Dedifferentiated amniotic fluid mesenchymal stem cell (primary cell): ENCODE measurements at regions not wholly inside any gene's neighbourhood (a gene's known extent, or its start where the extent isn't known, plus 50 kb on each side); places are given as distances from the start of the nearest gene placed in this dataset.
A peak's percentile ranks its signal among the peaks of the same experiment; 100 is the strongest.

Experiments
- DNase-seq: peaks from one replicate; pipeline ENCODE4 v3.0.0-alpha.2; 2016; ENCODE audit errors: extremely low spot score

DNA sequence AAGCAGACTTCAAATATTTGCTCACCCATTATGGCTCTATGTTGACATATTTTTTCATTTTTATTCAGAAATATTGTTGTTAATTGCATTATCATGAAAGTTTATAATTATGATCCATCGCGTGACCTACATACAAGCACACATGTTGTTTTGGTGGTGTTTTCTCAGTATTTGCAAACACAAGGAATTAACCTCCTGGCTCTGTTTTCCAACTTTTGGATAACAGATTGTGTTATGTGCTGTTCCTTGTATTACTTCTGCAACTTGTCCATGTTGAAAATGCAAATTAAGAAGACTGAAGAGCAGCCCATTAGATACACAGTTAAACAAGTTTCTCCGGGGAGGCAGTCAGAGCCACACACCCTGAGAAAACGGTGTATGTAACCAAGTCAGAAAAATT is 201.2 kb downstream of the SEC23A start:
- no peak for DNase-seq

DNA sequence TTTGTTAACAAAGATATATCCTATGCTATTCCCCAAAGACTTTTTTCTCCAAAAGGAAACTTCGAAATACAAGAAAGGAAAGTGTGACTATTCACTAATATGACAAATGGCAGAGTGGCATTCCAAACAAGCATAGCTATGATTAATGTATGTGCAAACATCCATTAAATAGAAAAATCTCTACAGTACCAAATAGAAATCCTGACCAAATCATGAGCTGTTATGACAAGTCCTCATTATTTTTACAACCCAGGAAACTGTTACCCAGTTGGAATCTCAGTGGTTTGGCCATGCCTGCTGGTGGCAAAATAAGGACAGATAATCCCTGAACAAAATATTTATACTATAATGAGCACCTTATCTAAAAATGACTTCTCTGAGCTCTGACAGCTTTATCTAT is 202.1 kb downstream of the SEC23A start:
- no peak for DNase-seq

GRCh38 chr14:38887696-38888095 is 215.3 kb downstream of the SEC23A start:
- DNase-seq = no peak

- no peak for DNase-seq
These were observed 218.9 kb downstream of the SEC23A start for GRCh38 chr14:38884109-38884508.

DNA sequence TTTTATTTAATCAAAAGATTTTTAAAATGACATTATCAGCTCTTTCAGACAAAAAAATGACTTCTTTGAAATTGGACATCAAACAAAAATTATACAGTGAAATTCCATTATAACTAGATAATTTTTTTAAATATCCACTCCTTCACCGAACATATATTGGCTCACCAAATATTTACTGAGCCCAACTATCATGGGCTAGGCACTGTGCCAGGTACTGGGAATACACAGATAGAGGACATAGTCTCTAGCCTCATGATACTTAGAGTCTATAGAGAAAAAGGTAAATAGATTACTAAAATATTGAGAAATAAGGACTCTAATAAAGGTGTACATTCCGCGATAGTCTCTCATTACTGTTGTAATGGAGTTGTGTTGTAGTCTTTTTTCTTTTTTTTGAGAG is 219.9 kb downstream of the SEC23A start:
- no peak for DNase-seq

- no peak for DNase-seq
These were observed 220.5 kb downstream of the SEC23A start for GRCh38 chr14:38882533-38882932.

DNA sequence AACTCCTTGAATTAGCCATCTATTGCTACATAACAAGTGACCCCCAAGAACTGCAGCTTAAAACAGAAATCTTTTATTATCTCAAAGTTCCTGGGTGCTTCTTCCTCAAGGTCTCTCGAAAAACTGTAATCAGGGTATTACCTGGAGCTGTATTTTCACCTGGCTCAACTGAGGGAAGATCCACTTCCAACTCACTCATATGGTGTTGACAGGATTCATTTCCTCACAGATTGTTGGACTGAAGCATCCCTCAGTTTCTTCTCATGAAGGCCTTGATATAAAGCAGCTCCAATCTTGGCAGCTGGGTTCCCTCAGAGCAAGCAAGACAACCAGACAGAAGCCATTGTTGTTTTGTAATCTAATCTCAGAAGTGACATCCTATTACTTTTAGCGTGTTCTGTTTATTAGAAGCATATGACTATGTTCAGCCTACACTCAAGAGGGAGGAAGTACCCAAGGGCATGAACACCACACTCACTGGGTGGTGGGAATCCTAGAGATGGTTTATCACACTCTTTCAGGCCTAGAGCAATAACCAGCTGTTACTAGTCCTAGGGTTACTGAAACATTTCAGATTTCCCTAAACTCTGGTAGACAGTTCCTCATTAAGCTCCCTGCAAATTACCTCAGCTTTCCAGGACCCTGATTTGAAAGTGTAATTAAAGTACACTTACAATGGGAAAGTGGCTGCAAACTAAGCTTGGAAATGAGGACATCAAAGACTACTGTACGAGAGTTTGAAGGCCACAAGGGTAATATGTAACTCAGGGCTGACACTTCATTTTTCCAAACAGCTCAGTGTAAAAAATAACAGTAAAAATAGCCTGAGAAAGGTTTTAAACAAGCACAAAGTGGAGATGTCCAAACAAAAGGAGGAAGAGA is 222.2 kb downstream of the SEC23A start:
- no peak for DNase-seq

DNA sequence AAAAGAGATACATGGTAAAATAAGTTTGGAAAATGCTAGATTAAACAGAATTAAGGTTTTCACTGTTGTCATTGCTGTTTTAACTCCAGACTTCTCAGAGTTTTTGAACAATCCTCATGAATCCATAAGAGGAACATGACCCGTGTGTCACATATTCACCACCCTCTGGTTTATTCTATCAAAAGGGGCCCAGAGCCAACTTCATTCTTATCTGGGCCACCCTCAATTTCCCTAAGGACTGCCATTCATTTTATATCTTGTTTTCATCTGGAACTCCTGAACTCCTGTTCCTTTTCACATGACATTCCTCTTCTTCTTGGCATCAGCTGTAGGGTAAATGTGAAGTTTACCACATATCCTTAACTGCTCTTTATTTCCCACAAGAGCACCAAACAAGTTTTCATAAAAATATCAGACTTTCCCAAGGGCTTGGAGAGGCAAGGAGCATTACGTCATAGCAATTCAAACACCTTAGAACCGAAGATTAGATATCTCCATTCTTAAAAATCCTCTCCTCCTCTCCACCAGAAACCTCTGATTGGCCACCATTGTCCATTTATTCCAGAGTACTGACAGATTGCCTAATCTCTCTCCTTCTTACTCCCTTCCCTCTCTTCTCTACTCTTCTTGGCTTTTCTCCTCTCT is 225.2 kb downstream of the SEC23A start:
- no peak for DNase-seq

- no peak for DNase-seq
These were observed 228.3 kb downstream of the SEC23A start for GRCh38 chr14:38874721-38875120.

DNA sequence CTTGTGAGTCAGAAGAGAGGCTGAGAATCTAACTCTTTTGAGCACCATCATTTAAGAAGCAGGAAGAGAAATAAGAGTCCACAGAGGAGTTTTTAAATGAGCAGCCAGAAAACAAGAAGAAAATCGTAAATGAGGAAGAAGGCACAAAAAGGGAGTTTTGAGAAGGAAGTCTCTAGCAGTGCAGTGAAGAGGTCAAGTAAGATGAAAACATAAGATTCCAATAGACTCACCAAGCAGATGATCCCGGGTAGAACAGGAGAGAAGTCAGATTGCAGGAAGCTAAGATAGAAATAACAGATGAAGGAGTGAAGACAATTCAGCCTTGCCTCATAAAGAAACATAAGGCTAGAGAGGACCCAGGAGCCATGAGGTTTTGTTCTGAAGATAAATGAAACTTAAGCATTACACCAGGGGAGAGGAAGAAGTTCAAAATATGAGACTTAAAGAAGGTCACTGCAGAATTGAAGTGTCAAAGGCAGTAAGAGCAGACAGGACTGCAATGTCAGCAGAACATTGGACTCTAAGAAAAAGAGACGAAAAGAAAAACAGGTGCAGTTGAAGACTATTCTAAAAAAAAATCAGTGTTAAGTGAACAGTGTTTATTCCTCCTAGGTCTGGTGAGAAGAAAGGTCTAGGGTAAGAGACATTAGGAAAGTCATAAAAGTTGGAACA is 229.0 kb downstream of the SEC23A start:
- no peak for DNase-seq

- DNase-seq = no peak
These were observed 232.7 kb downstream of the SEC23A start for GRCh38 chr14:38870296-38870836.

DNA sequence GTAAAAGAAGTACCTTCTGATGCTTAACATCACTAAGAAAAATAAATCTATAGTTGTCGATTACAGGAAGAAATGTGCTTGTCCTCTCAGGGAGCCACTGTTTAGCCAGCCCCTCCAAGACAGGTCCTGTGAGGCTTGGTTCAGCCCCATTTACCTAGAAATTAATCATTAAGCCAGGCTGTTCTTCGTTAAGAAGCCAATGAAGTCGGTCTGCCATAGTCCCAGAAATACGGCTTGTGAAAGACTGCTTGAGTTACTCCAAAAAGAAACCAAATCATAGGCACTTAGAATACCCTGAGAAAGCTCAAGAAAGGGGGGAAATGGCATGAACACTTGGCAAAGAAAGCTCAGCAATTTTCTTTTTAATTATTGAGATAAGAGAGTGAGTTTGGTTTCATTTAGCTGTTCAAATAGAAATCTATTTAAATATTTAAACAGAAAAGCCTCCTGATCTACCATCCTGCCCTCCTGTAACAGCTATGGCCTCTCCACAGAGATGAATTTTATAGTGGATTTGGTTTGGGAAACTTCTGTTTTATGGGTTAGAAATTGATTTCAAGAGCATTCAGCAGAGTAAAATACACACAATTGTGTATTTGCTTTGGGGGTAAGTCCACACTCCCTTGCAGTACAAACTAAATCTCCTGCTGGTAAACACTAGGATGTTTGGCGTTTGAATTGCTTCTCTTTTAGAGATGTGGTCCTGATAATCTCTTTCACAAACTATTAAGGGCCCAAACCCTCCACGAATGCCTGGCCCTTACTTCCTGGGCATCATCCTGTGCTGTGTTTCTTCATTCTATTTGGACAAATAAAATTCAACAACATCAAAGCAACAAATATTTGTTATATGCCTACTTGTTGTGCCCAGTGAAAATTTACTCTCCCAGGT is 234.4 kb downstream of the SEC23A start:
- no peak for DNase-seq

DNA sequence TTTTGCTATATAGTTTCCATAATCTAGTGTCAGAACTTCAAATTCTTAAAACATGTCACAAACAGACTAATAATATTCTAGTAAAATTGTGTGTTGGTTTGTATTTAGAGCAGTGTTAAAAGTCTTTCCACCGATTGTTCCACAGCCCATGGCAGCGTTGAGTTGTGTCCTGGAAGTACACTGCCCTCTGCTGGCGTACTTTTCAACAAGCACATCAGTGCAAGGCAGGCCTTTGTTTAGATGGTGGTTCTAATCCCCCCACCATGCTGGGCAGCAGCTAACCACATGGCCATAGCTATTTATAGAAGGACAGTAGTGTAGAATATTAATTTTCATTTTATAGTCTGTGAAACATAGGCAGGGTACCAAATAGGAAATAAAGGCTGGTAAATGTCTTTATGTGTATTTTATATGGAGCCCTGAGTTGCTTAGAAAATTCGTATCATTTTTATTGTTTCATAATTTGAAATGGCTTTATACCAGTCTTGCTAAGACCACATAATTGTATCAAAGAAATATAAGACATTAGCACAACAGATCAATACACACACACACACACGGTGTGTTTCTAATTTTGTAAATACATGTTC is 235.4 kb downstream of the SEC23A start:
- DNase-seq = peak; percentile 75

- DNase-seq = no peak
These were observed 236.6 kb downstream of the SEC23A start for GRCh38 chr14:38866461-38866860.

DNA sequence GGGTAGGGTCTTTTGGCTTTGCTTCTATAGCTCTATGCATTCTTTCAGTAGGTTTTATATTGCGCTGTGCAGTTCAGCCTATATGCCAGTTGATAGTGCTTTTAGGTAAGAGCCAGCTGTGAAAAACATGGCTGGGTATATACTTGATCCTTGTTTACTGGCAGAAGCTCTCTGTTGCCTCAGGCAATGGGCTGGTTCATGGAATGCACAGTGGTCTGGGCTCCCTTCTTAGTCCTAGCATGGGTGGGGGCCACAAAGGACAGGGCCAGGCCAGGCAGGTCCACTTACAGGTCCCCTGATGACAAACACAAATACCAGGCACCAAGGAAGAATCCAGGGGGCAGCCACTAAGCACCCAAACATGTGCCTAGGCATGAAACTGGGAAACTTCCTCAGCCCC is 240.7 kb downstream of the SEC23A start:
- no peak for DNase-seq

- DNase-seq = no peak
These were observed 242.5 kb downstream of the SEC23A start for GRCh38 chr14:38860530-38860929.

- no peak for DNase-seq
These were observed 246.2 kb downstream of the SEC23A start for GRCh38 chr14:38856798-38857197.

DNA sequence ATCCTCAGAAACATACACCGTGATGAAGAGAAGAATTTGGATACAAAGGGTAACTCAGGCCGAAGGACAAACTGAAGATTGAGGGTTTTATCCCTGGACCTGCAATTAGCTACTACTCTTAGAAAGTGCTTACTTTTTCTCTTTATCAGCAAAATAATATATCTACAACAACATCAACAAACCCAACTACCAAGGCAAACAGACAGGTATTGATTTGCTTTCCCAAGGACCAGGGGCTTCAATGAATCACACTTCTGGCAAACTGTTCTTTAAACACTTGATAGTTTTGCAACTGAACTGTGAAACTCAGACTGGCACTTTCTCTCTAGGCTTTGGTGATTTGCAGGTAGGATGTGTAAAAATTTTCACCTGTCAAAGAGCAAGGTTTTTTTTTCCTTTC is 247.5 kb downstream of the SEC23A start:
- DNase-seq = no peak

GRCh38 chr14:38851111-38851510 is 251.9 kb downstream of the SEC23A start:
- DNase-seq = no peak

GRCh38 chr14:38850664-38851063 is 252.4 kb downstream of the SEC23A start:
- DNase-seq = no peak
